GM18520 (cell line): ENCODE measurements at regions not wholly inside any gene's neighbourhood (a gene's known extent, or its start where the extent isn't known, plus 50 kb on each side); places are given as distances from the start of the nearest gene placed in this dataset.
A peak's percentile ranks its signal among the peaks of the same experiment; 100 is the strongest.
"Not testable (repeated sequence)": the region's sequence is repeated elsewhere in the genome, so short reads cannot be mapped to it uniquely, and the experiment has no call there.

Experiments
- ATAC-seq: cut with Tn5 transposase; IDR thresholded peaks from one replicate; pipeline ENCODE4 v1.9.1; 2021; ENCODE audit not compliant: unreplicated experiment

GRCh38 chr1:206311611-206312273 lies 108.4 kb downstream of the SRGAP2 start:
- not testable (repeated sequence) for ATAC-seq

DNA sequence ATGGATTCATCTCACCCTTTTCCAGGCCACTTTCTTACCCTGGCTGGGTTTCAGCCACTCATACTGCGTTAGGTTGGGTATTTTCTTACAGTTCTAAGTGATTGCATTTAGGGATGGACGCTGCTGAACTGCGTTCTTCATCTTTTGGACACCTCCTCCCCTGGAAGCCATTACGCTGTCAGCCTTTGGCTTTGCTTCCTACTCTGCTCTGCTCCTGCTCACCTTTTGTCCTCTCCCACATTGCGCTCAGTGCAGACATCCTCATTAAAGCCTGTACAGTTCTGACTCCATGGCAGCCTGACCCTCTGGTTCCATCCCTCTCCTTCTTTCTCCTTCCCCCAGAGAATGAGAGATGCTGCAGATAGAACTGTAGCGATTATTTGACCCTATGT lies 108.9 kb downstream of the SRGAP2 start:
- not testable (repeated sequence) for ATAC-seq

DNA sequence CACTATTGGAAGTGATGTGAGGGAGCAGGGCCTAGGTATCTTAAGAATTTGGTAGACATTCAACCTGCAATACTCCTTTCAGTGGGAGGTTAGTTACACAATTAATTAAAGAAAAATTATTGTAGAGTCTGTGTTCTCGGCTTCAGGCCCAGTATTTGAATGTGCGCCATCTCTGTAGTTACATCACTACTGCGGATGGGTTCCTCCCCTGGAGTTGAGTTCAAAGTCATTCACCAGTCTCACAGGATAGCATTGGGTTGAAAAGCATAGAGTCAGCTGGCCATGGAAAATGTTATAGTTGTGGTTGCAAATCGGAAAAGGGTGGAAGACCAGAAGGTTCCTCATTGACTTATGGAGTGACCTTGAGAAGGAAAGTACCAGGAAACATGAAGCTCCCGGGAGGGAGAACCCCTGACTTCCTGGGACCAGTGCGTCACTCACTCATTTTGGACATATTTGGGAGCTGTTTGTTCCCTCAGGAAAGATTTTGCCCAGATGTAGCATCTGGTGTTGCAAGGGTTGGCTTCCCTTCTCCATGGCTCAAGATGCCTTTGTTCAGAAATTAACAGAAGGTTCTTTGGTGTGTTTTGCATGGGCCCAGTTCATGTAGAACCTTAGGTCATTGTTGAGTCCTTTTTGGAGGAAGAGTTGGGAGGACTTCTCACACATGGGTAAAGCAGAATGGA lies 111.8 kb downstream of the SRGAP2 start:
- ATAC-seq = not testable (repeated sequence)

DNA sequence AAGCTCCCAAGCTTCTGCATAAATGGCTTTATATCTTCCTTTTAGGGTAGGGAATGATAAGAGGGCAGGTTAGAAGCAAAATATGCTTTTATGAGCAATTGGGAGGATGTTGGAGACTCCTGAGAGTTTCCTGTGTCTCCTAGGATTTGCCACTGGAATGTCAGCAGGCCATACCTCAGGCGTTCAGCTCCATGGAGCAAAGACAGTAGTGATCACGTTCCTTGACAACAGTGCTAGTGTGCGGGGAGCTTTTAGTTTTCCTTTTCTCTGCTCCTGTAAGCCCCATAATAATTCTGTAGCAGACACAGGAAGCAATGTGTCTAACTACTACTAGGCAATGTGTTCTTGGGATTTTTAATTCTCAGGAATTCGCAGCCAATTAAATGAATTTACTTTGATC lies 113.6 kb downstream of the SRGAP2 start:
- ATAC-seq = not testable (repeated sequence)

GRCh38 chr1:206317878-206318514 lies 114.7 kb downstream of the SRGAP2 start:
- ATAC-seq = not testable (repeated sequence)

GRCh38 chr1:206320227-206320626 lies 116.9 kb downstream of the SRGAP2 start:
- not testable (repeated sequence) for ATAC-seq

DNA sequence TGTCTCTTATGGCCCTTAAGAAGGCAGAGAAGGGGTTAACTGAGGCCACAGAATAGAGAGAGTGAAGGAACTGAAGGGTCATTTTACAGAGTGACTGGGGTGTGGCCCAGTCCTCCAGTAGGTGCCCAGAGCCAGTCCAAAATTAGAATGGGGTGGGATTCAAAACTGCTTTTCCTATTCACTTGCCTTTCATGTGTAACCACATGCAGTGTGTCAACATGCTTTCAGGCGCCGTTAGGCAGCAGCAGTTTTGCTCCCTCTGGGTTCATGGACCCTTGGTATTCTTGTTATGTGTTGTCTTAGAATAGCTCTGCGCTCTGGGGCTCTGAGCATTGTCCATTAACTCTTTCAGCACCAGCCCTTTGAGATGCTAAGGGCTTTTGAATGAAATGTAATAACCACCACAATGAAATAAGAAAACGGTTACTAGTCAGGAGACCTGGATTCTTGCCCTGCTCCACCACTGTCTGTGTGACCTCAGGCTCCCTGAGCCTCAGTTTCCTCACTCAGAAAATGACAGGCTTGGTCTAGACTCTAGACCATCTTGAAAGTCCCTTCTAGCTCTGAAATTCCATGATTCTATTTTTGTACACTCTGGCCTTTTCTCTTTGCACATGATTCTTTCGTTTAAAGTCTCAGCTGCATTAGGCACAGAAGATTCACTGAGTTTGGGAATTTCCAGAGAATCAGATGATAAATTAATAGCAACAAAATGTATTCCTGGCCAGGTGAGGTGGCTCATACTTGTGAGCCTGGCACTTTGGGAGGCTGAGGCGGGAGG lies 123.0 kb downstream of the SRGAP2 start:
- ATAC-seq = not testable (repeated sequence)

DNA sequence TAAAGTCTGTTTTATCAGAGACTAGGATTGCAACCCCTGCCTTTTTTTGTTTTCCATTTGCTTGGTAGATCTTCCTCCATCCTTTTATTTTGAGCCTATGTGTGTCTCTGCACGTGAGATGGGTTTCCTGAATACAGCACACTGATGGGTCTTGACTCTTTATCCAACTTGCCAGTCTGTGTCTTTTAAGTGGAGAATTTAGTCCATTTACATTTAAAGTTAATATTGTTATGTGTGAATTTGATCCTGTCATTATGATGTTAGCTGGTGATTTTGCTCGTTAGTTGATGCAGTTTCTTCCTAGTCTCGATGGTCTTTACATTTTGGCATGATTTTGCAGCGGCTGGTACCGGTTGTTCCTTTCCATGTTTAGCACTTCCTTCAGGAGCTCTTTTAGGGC lies 128.3 kb downstream of the SRGAP2 start:
- not testable (repeated sequence) for ATAC-seq

GRCh38 chr1:206333316-206333715 lies 130.0 kb downstream of the SRGAP2 start:
- ATAC-seq = not testable (repeated sequence)

- not testable (repeated sequence) for ATAC-seq
These were observed 130.6 kb downstream of the SRGAP2 start for GRCh38 chr1:206333897-206334296.

DNA sequence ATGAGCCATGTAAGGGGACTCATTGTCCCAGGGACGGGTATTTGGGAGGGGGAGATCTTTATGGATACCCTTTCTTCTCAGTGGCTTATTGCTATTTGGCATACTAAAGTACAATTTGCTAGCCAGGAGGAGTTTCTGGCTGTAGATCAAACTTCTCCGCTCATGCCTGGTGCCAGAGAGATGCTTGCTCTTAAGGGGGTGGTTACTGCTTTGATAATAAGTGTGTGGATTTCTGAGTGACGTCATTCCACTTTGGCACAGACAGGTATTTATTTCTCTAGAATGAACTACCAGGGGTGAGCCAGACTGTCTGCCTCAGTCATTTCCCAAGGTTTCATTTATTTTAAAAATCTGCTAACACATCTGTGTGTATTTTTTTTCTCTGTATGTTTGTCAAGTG lies 131.1 kb downstream of the SRGAP2 start:
- ATAC-seq = not testable (repeated sequence)

DNA sequence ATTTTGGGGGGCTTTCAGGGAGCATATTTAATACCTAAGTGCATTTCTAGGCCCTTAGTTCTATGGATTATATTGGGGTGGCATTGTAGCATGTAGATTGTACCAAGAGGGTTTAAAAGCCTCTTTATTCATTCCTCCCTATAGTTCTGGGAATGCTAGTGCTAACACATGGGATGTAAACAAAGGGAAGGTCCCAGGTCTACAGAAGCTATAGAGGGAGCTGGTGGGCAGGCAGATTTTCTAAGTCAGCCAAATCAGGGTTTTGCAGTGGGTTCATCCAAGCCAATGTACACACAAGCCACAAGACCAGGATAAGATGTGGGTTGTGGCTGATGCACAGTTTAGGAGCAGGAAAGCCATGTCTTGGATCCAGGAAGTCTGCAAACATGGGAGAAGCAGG lies 131.8 kb downstream of the SRGAP2 start:
- ATAC-seq = not testable (repeated sequence)

DNA sequence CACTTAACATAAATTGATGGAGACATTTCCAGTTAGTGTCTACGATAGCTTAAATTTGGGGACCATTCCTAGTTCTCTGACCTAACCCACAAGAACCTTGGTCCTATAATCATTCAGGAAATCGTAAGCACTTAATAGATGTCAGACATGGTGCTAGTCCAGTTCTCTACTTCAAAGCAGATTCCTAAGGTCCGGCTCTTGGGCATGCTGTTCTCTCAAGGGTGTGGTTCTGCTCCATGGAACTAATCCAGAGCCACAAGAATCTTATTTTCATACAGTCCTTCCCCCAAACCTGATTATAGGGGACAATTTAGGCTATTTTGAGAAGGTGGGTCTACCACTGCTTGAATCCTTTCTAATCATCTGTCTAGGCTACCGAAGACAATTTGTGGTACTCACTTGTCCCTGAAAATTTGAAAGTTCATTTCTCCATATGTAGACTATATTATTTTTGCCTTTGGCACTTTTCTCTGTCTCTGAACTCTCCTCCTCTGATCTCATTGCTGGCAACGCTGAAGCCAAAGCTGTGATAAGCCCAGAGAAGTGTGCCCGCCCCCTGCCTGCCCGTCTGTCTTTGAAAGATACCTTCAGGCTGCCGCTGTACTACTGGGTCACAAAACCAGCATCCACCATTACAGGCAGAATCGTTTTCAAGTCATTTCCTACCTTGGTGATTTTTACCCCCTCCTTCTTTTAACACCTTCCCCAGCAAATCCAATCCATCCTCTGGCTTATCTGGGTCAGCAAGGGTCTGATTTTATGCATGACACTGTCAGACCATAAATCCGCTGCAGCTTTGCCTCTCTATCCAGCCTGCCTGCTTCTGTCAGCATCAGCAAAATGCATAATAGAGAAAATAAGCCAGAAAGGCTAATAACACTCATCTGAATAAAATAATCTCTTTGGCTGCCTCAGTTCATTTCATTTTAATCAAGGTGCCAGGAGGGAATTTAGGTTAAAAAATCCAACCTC lies 132.8 kb downstream of the SRGAP2 start:
- ATAC-seq = not testable (repeated sequence)

DNA sequence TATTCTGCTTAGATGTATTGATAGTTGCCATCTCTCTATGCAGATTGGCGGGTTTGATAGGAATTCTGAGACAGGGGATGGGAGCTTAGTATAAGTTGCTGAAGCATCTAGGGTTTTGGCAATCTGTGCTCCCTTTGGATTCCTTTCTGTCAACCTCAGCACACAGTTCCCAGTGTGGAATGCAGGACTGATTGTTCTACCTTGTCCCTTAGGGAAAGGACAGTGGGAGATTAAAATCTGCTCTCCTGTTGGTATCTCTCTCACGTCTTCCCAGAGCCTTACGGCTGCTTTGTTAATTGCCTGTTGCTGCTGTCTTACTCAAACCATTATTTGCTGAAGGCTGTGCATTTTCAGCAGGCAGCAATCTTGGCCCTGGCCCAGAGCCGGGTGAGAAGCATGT lies 133.3 kb upstream of the IKBKE start:
- ATAC-seq = not testable (repeated sequence)

DNA sequence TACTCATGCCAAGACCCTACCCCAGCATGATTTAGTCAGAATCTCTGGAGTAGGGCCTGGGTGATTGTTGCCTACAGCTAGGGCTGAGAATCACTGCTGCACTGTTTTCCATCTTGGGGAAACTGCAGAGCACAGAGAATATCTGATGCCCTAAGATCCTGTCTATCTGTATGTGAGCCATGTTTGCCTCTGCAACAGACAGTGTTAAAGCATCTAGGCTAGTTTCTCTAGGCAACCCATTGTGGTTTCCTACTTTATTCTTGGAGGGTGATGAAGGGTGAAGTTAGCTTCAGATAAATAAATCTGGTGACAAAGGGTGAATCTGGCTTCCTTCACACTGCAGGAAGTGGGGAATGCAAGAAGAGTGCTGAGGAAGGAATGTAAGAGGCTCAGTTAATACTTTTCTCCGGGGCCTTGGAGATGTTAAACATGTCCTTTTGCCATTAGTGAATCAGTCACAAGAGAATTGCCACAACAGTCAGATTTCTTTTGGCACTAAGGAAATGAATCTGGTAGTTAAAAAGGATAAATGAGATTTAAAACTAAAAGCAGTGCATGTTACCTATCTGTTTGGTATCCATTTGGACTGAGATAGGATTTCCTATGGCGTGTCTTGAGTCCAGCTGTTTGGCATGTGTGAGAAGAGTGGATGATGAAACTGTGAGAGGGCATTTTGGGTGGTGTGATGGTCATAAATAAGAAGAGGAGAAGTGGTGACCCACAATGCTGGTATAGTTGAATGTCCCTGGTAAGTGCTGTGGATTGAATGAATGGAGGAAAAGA lies 119.6 kb upstream of the IKBKE start:
- ATAC-seq = not testable (repeated sequence)

GRCh38 chr1:206351276-206352052 lies 118.8 kb upstream of the IKBKE start:
- ATAC-seq = not testable (repeated sequence)

GRCh38 chr1:206356310-206356709 lies 114.0 kb upstream of the IKBKE start:
- peak; percentile 70 for ATAC-seq

DNA sequence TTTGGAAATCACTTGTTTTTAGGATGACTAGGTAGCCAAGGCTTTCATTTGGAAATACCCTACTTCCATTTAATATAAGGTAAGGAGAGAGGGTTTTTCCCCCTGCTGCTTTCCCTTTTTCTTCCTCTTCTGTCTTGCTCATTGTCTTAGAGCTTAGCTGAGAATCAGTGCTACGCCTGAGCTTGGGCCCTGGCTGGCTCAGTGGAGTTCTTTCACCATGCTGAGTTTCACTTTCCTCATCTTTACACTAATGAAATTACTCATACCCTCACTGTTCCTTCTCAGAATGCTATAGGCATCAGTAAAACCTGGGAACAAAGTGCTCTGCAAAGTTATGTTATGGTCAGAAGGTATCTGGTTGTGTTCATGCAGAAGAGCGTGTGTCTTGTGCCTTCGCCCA lies 112.3 kb upstream of the IKBKE start:
- ATAC-seq = peak; percentile 55
